ENCODE measurements at regions not wholly inside any gene's neighbourhood (a gene's known extent, or its start where the extent isn't known, plus 50 kb on each side); places are given as distances from the start of the nearest gene placed in this dataset.
A peak's percentile ranks its signal among the peaks of the same experiment; 100 is the strongest.

GRCh38 chrX:42028109-42028508, 104.8 kb upstream of the CASK start:
- TF ChIP-seq REST (IDR thresholded peaks at IDR 0.05; ENCODE audit: low read depth) (no peak), TEAD4 (IDR thresholded peaks at IDR 0.05) (no peak), RAD21 (IDR thresholded peaks at IDR 0.05; ENCODE audit: low read depth) (no peak), USF1 (IDR thresholded peaks at IDR 0.05) (peak; percentile 35; the same call in 1 of the 2 replicates)

GRCh38 chrX:42027367-42028000, 104.1 kb upstream of the CASK start:
- TF ChIP-seq TCF12 (IDR thresholded peaks at IDR 0.05; ENCODE audit: low read depth), result no peak
- TF ChIP-seq MAX (IDR thresholded peaks at IDR 0.05), result no peak
- no peak for TF ChIP-seq ZBTB7A (IDR thresholded peaks at IDR 0.05; ENCODE audit: low read depth)
- no peak for TF ChIP-seq TAF1 (IDR thresholded peaks at IDR 0.05; ENCODE audit: low read depth)
- no peak for TF ChIP-seq YY1 (IDR thresholded peaks at IDR 0.05; ENCODE audit: low read depth)
- TF ChIP-seq REST (IDR thresholded peaks at IDR 0.05; ENCODE audit: low read depth), result no peak
- TF ChIP-seq CEBPB (IDR thresholded peaks at IDR 0.05), result no peak
- no peak for TF ChIP-seq TEAD4 (IDR thresholded peaks at IDR 0.05)
- TF ChIP-seq USF1 (IDR thresholded peaks at IDR 0.05), result no peak

- TF ChIP-seq REST (IDR thresholded peaks at IDR 0.05; ENCODE audit: low read depth) (no peak), TEAD4 (IDR thresholded peaks at IDR 0.05) (no peak)
Observed at GRCh38 chrX:42025861-42026260, 102.5 kb upstream of the CASK start.

GRCh38 chrX:42023122-42023521, 99.8 kb upstream of the CASK start:
- TF ChIP-seq EP300 (IDR thresholded peaks at IDR 0.05; ENCODE audit: borderline replicate concordance) (no peak), YY1 (IDR thresholded peaks at IDR 0.05; ENCODE audit: low read depth) (no peak), NFIC (IDR thresholded peaks at IDR 0.05) (no peak), ZBTB7A (IDR thresholded peaks at IDR 0.05; ENCODE audit: low read depth) (no peak), CEBPB (IDR thresholded peaks at IDR 0.05) (no peak), TAF1 (IDR thresholded peaks at IDR 0.05; ENCODE audit: low read depth) (no peak), FOXM1 (IDR thresholded peaks at IDR 0.05; ENCODE audit: borderline replicate concordance, low read depth) (no peak), REST (IDR thresholded peaks at IDR 0.05; ENCODE audit: low read depth) (no peak), USF1 (IDR thresholded peaks at IDR 0.05) (no peak), MAX (IDR thresholded peaks at IDR 0.05) (no peak), EGR1 (IDR thresholded peaks at IDR 0.05) (no peak), TEAD4 (IDR thresholded peaks at IDR 0.05) (no peak)
